Stomach (tissue), 8 donors: ENCODE measurements at regions not wholly inside any gene's neighbourhood (a gene's known extent, or its start where the extent isn't known, plus 50 kb on each side); places are given as distances from the start of the nearest gene placed in this dataset.
"Not testable (repeated sequence)": the region's sequence is repeated elsewhere in the genome, so short reads cannot be mapped to it uniquely, and the experiment has no call there.

Experiments used
- DNase-seq, 2 donors: peaks; one replicate each; pipeline versions ENCODE4 v3.0.0 to v3.0.0-alpha.2; 2013 to 2019
- H3K27ac ChIP-seq, 5 donors: fragments of 200-600 bp in 4 of 5; sonication (generic) in 4 of 5; one replicate each; pipeline ENCODE4 v1.5.1; 2013 to 2019; ENCODE audit warnings: mild to moderate bottlenecking in 1 of 5, moderate library complexity in 1 of 5
- H3K27me3 ChIP-seq, 3 donors: fragments of 200-600 bp; sonication (generic); one replicate each; pipeline ENCODE4 v1.5.1; 2017 to 2019; ENCODE audit warnings: mixed run types in 1 of 3
- H3K36me3 ChIP-seq, 4 donors: fragments of 200-600 bp; sonication (generic); 1 replicate in 3 of 4; 2 replicates in 1 of 4; pipeline ENCODE4 v1.5.1; 2016 to 2019
- H3K4me1 ChIP-seq, 4 donors: fragments of 200-600 bp; sonication (generic); one replicate each; pipeline ENCODE4 v1.5.1; 2016 to 2019
- H3K4me3 ChIP-seq, 4 donors: fragments of 200-600 bp; sonication (generic) in 3 of 4; one replicate each; pipeline ENCODE4 v1.5.1; 2016 to 2019; ENCODE audit warnings: mild to moderate bottlenecking in 1 of 4
- H3K9me3 ChIP-seq, 4 donors: fragments of 200-600 bp; sonication (generic); one replicate each; pipeline ENCODE4 v1.5.1; 2016 to 2019
- CTCF ChIP-seq, 7 experiments: fragments of 450-650 bp in 4 of 7; fragments of 200-600 bp in 3 of 7; sonication (generic) in 3 of 7; IDR thresholded peaks; one replicate each; pipeline ENCODE4 v1.5.1; 2016 to 2019; ENCODE audit warnings: antibody characterized with exemption in 7 of 7, control low read depth in 2 of 7, mild to moderate bottlenecking in 1 of 7
- EP300 ChIP-seq: sonication (generic); formaldehyde crosslinking; IDR thresholded peaks from one replicate; pipeline ENCODE4 v1.6.1; 2017; ENCODE audit warnings: antibody characterized with exemption
- POLR2A ChIP-seq, 4 donors: fragments of 450-650 bp; IDR thresholded peaks; one replicate each; pipeline ENCODE4 v1.6.1; 2016; ENCODE audit warnings: antibody characterized with exemption in 4 of 4, control low read depth in 2 of 4, mild to moderate bottlenecking in 1 of 4, moderate library complexity in 1 of 4
- POLR2AphosphoS5 ChIP-seq, 3 donors: sonication (generic); formaldehyde crosslinking; IDR thresholded peaks; one replicate each; pipeline ENCODE4 v1.6.1; 2016; ENCODE audit warnings: antibody characterized with exemption in 3 of 3
- WGBS, 5 donors: extraction: QIAGEN DNeasy Blood & Tissue Kit in 3 of 5; methylation state at CpG; one replicate each; pipeline versions ENCODE4 v1.1.5 to v1.1.7; 2013 to 2018; 5-methylcytosine and 5-hydroxymethylcytosine counted together
- intact Hi-C: fragments of 100-400 bp; cut with DNase I; formaldehyde crosslinking; loops from one replicate; pipeline ENCODE4 v1.15.1; 2023; ENCODE audit warnings: low total_unique reads
- donor health status: healthy with polysubstance abuse.
- donor health status: Bipolar disorder and iron deficiency.
- donor health status: healthy.

GRCh38 chr18:76708722-76709353 is 113.5 kb upstream of the ZNF236 start:
- DNase-seq, result no peak
- no peaks in the 10 kb centered on the region for H3K27me3 ChIP-seq
- TF ChIP-seq CTCF (IDR thresholded peaks at IDR 0.05), result no peak
- no peak for TF ChIP-seq POLR2AphosphoS5 (IDR thresholded peaks at IDR 0.05)
- no peak for TF ChIP-seq POLR2A (IDR thresholded peaks at IDR 0.05)
- TF ChIP-seq EP300, result no peak
- no peaks in the 10 kb centered on the region for H3K36me3 ChIP-seq
- no peaks in the 10 kb centered on the region for H3K9me3 ChIP-seq
- intact Hi-C loops, result loop anchor here (5.0 kb wide), 1 partner anchor 307 kb away; no protein-coding TSS in a partner anchor
- WGBS, 5 donors, result 91 to 94% (median 93%) methylated on average over 23 to 25 of the region's 25 CpGs
- H3K4me3 ChIP-seq, result no peak overlapping the region
- H3K27ac ChIP-seq, result no peak overlapping the region
- H3K4me1 ChIP-seq, result peaks cover 0 to 6% (median 4%) of the 10 kb centered on the region in 4 donors

GRCh38 chr18:76708071-76708721 is 114.2 kb upstream of the ZNF236 start:
- 93 to 94% (median 93%) methylated on average over 26 to 28 of the region's 28 CpGs for WGBS, 5 donors
- Histone ChIP-seq H3K4me1 (peaks cover 0 to 6% (median 4%) of the 10 kb centered on the region in 4 donors), H3K36me3 (no peaks in the 10 kb centered on the region), H3K4me3 (no peak overlapping the region), H3K27ac (peak overlapping the region in 1 of 5 donors; percentile 7), H3K27me3 (no peaks in the 10 kb centered on the region), H3K9me3 (no peaks in the 10 kb centered on the region)
- intact Hi-C loops, result loop anchor here (5.0 kb wide), 1 partner anchor 306 kb away; no protein-coding TSS in a partner anchor
- no peak for DNase-seq
- no peak for TF ChIP-seq EP300
- TF ChIP-seq POLR2A (IDR thresholded peaks at IDR 0.05), result no peak
- TF ChIP-seq CTCF (IDR thresholded peaks at IDR 0.05), result no peak
- no peak for TF ChIP-seq POLR2AphosphoS5 (IDR thresholded peaks at IDR 0.05)

- Histone ChIP-seq H3K27me3 (no peaks in the 10 kb centered on the region), H3K27ac (peak overlapping the region in 1 of 5 donors; percentile 7), H3K9me3 (no peaks in the 10 kb centered on the region), H3K36me3 (no peaks in the 10 kb centered on the region), H3K4me3 (no peak overlapping the region), H3K4me1 (peaks cover 0 to 6% (median 4%) of the 10 kb centered on the region in 4 donors)
- no peak for TF ChIP-seq POLR2A (IDR thresholded peaks at IDR 0.05)
- TF ChIP-seq POLR2AphosphoS5 (IDR thresholded peaks at IDR 0.05), result no peak
- no peak for TF ChIP-seq EP300
- TF ChIP-seq CTCF (IDR thresholded peaks at IDR 0.05), result no peak
- no peak for DNase-seq
- intact Hi-C loops, result loop anchor here (5.0 kb wide), 1 partner anchor 305 kb away; no protein-coding TSS in a partner anchor
- 83 to 90% (median 87%) methylated on average over 7 of the region's 7 CpGs for WGBS, 5 donors
Observed at GRCh38 chr18:76707534-76707933, 114.8 kb upstream of the ZNF236 start.

- intact Hi-C loops, H3K4me1 ChIP-seq, DNase-seq, H3K36me3 ChIP-seq, H3K4me3 ChIP-seq, H3K9me3 ChIP-seq, H3K27ac ChIP-seq: not testable (repeated sequence)
- peaks cover 0 to 14% (median 0%) of the 10 kb centered on the region in 3 donors for H3K27me3 ChIP-seq
- WGBS, 5 donors, result 88 to 97% (median 93%) methylated on average over 4 of the region's 4 CpGs
Observed at GRCh38 chr18:76704589-76704988, 117.8 kb upstream of the ZNF236 start.
